Endothelial cell of umbilical vein (primary cell): ENCODE measurements at regions not wholly inside any gene's neighbourhood (a gene's known extent, or its start where the extent isn't known, plus 50 kb on each side); places are given as distances from the start of the nearest gene placed in this dataset.

Experiments used
- BruUV-seq: library from RNA; stranded (reverse); fragments of 400-500 nt; replicated peaks from 2 replicates; lab custom pipeline; 2021; lab: Mats Ljungman, UMichigan
- CTCF ChIA-PET: fragments of 300-600, 350-600 bp; sonication (Branson Sonifier 250); formaldehyde crosslinking; loops from one replicate; lab custom pipeline; 2021; ENCODE audit warnings: antibody characterized with exemption, inconsistent platforms; lab: Charles Lee
- POLR2A ChIA-PET: fragments of 300-600, 350-600 bp; sonication (Branson Sonifier 250); formaldehyde crosslinking; loops from one replicate; lab custom pipeline; 2021; ENCODE audit warnings: antibody characterized with exemption, inconsistent platforms; lab: Charles Lee
- DNase-seq: peaks from one replicate; pipeline ENCODE4 v3.0.0-alpha.2; 2011; ENCODE audit warnings: low read depth, low spot score
- FAIRE-seq: peaks from 2 replicates; lab custom pipeline; 2011; peaks lifted over from hg19 to GRCh38; lab: Jason Lieb, UNC
- H2AFZ ChIP-seq: 2 replicates; pipeline ENCODE4 v1.6.0; 2012; ENCODE audit warnings: low read depth, low read length, control low read depth, inconsistent platforms
- H3K27ac ChIP-seq: 2 replicates; pipeline ENCODE4 v1.5.1; 2011; ENCODE audit warnings: low read depth, mild to moderate bottlenecking, control low read depth, low read length, moderate library complexity; ENCODE audit not compliant: insufficient read depth
- H3K27me3 ChIP-seq, 2 experiments: 2 replicates each; pipeline versions ENCODE4 v1.6.0 to v1.6.1; 2011; ENCODE audit warnings: low read length in 2 of 2, mixed read lengths in 1 of 2; ENCODE audit not compliant: control insufficient read depth in 2 of 2, insufficient read depth in 2 of 2
- H3K36me3 ChIP-seq, 2 experiments: 2 replicates in 1 of 2; 3 replicates in 1 of 2; pipeline ENCODE4 v1.5.1; 2011; ENCODE audit warnings: low read length in 2 of 2, mild to moderate bottlenecking in 1 of 2, moderate library complexity in 1 of 2; ENCODE audit not compliant: control insufficient read depth in 2 of 2, insufficient read depth in 2 of 2; ENCODE audit errors: extremely low read depth in 1 of 2
- H3K4me1 ChIP-seq: 3 replicates; pipeline ENCODE4 v1.5.1; 2011; ENCODE audit warnings: mild to moderate bottlenecking, low read length; ENCODE audit not compliant: control insufficient read depth, insufficient read depth; ENCODE audit errors: extremely low read depth
- H3K4me2 ChIP-seq: 2 replicates; pipeline ENCODE4 v1.6.1; 2011; ENCODE audit warnings: low read length, control low read depth, mixed read lengths; ENCODE audit not compliant: insufficient read depth
- H3K4me3 ChIP-seq, 3 experiments: fragments of 200-600 bp in 1 of 3; sonication (generic), shearing (Covaris generic) in 1 of 3; replicated peaks in 1 of 3; 2 replicates each; pipeline ENCODE4 v1.5.1; 2011 to 2016; ENCODE audit warnings: control low read depth in 3 of 3, low read length in 3 of 3, mild to moderate bottlenecking in 2 of 3, inconsistent platforms in 1 of 3, low read depth in 1 of 3, moderate library complexity in 1 of 3; ENCODE audit not compliant: insufficient read depth in 1 of 3
- H3K79me2 ChIP-seq: 2 replicates; pipeline ENCODE4 v1.6.0; 2012; ENCODE audit warnings: low read length, inconsistent platforms; ENCODE audit not compliant: control insufficient read depth, insufficient read depth
- H3K9ac ChIP-seq: replicated peaks from 2 replicates; pipeline ENCODE3; 2011; ENCODE audit warnings: low read length, control low read depth; ENCODE audit not compliant: insufficient read depth; ENCODE audit errors: extremely low read depth
- H3K9me1 ChIP-seq: replicated peaks from 3 replicates; pipeline ENCODE4 v1.6.0; 2011; ENCODE audit warnings: mild to moderate bottlenecking, low read length; ENCODE audit not compliant: control insufficient read depth, insufficient read depth; ENCODE audit errors: extremely low read depth
- H3K9me3 ChIP-seq: replicated peaks from 2 replicates; pipeline ENCODE4 v1.5.1; 2012; ENCODE audit warnings: low read length, inconsistent platforms; ENCODE audit not compliant: control insufficient read depth, insufficient read depth
- H4K20me1 ChIP-seq: replicated peaks from 2 replicates; pipeline ENCODE3; 2011; ENCODE audit warnings: mild to moderate bottlenecking, low read length; ENCODE audit not compliant: control insufficient read depth, insufficient read depth; ENCODE audit errors: extremely low read depth
- CTCF ChIP-seq, 2 donors: IDR thresholded peaks; 1 replicate in 1 of 2; 2 replicates in 1 of 2; pipeline ENCODE4 v1.5.1; 2011; ENCODE audit warnings: low read length in 2 of 2, mild to moderate bottlenecking in 2 of 2, moderate library complexity in 2 of 2, control low read depth in 1 of 2, inconsistent platforms in 1 of 2, low read depth in 1 of 2; ENCODE audit not compliant: insufficient read depth in 1 of 2; ENCODE audit errors: extremely low read depth in 1 of 2
- EZH2 ChIP-seq: IDR thresholded peaks from 2 replicates; pipeline ENCODE4 v1.6.1; 2012; ENCODE audit warnings: borderline replicate concordance, low read depth, mild to moderate bottlenecking, moderate library complexity, low read length, inconsistent platforms; ENCODE audit not compliant: severe bottlenecking
- FOS ChIP-seq: IDR thresholded peaks from 2 replicates; pipeline ENCODE4 v1.6.1; 2011; ENCODE audit warnings: mild to moderate bottlenecking, low read length, moderate library complexity, borderline replicate concordance; ENCODE audit not compliant: insufficient read depth
- GATA2 ChIP-seq: IDR thresholded peaks from 2 replicates; pipeline ENCODE4 v1.7.0; 2011; ENCODE audit warnings: low read depth, mild to moderate bottlenecking, moderate library complexity, mixed read lengths, low read length; ENCODE audit not compliant: insufficient read length, insufficient read depth
- JUN ChIP-seq: IDR thresholded peaks from 2 replicates; pipeline ENCODE4 v1.6.1; 2011; ENCODE audit warnings: borderline replicate concordance, low read depth; ENCODE audit not compliant: insufficient read length, insufficient read depth
- MAX ChIP-seq: IDR thresholded peaks from 2 replicates; pipeline ENCODE4 v1.6.1; 2011; ENCODE audit not compliant: insufficient read depth, insufficient read length
- MYC ChIP-seq: IDR thresholded peaks from one replicate; pipeline ENCODE4 v1.6.1; 2011; ENCODE audit warnings: mild to moderate bottlenecking, low read depth, low read length
- POLR2A ChIP-seq: IDR thresholded peaks from 2 replicates; pipeline ENCODE4 v1.6.1; 2012; ENCODE audit warnings: low read depth, mild to moderate bottlenecking, control low read depth, low read length
- POLR2AphosphoS5 ChIP-seq: IDR thresholded peaks from 2 replicates; pipeline ENCODE4 v1.6.1; 2012; ENCODE audit warnings: low read depth, mild to moderate bottlenecking, control low read depth, low read length, moderate library complexity; ENCODE audit not compliant: insufficient read depth
- dilution Hi-C: fragments of 300-500 bp; cut with MboI; formaldehyde crosslinking; loops from one replicate; pipeline ENCODE4 v1.15.0; 2019; ENCODE audit warnings: low sequenced_read_pairs; ENCODE audit not compliant: extremely low pct_ligation_motif_present
- intact Hi-C: fragments of 100-400 bp; cut with micrococcal nuclease; formaldehyde crosslinking; loops from one replicate; pipeline ENCODE4 v1.10.0; 2022

GRCh38 chr4:153116801-153117200 is 87.4 kb upstream of the TRIM2 start:
- CTCF ChIA-PET, result interaction anchor here (4.1 kb wide), 1 partner anchor 10 kb away, joined by 32 read pairs; no protein-coding TSS in a partner anchor
- no TSS peak for BruUV-seq
- POLR2A ChIA-PET, result no interaction called here
- Histone ChIP-seq H3K4me2 (no peak overlapping the region), H3K9me1 (no peaks in the 10 kb centered on the region), H3K27ac (no peak overlapping the region), H3K36me3 (no peaks in the 10 kb centered on the region), H3K4me3 (no peak overlapping the region), H3K9ac (no peak overlapping the region), H3K79me2 (no peaks in the 10 kb centered on the region), H2AFZ (no peak overlapping the region), H3K27me3 (peaks cover 0 to 2% of the 10 kb centered on the region in 2 experiments), H4K20me1 (no peaks in the 10 kb centered on the region), H3K4me1 (no peaks in the 10 kb centered on the region), H3K9me3 (no peaks in the 10 kb centered on the region)
- dilution Hi-C loops (no loop called here), intact Hi-C loops (no loop called here)
- TF ChIP-seq CTCF (IDR thresholded peaks at IDR 0.05; ENCODE audit: extremely low read depth in 1 of 2, insufficient read depth in 1 of 2, low read depth in 1 of 2, low read length in 2 of 2), result no peak
- no peak for TF ChIP-seq EZH2
- no peak for TF ChIP-seq MAX
- no peak for TF ChIP-seq JUN
- no peak for TF ChIP-seq POLR2A
- TF ChIP-seq GATA2, result no peak
- FAIRE-seq (no peak), DNase-seq (no peak)

- Histone ChIP-seq H3K4me3 (no peak overlapping the region), H3K4me2 (no peak overlapping the region), H3K79me2 (no peaks in the 10 kb centered on the region), H3K36me3 (no peaks in the 10 kb centered on the region), H3K9me1 (no peaks in the 10 kb centered on the region), H2AFZ (no peak overlapping the region), H3K9ac (no peak overlapping the region), H4K20me1 (no peaks in the 10 kb centered on the region), H3K27me3 (peaks cover 0 to 2% of the 10 kb centered on the region in 2 experiments), H3K27ac (no peak overlapping the region), H3K9me3 (no peaks in the 10 kb centered on the region), H3K4me1 (no peaks in the 10 kb centered on the region)
- no TSS peak for BruUV-seq
- DNase-seq (no peak), FAIRE-seq (no peak)
- intact Hi-C loops, result no loop called here
- POLR2A ChIA-PET, result no interaction called here
- CTCF ChIA-PET, result interaction anchor here (4.1 kb wide), 1 partner anchor 9 kb away, joined by 32 read pairs; no protein-coding TSS in a partner anchor
- TF ChIP-seq GATA2 (no peak), FOS (no peak), POLR2A (no peak), CTCF (IDR thresholded peaks at IDR 0.05; ENCODE audit: extremely low read depth in 1 of 2, insufficient read depth in 1 of 2, low read depth in 1 of 2, low read length in 2 of 2) (no peak), MAX (no peak), JUN (no peak), POLR2AphosphoS5 (no peak), EZH2 (no peak), MYC (no peak)
- dilution Hi-C loops, result no loop called here
These were observed 86.7 kb upstream of the TRIM2 start for GRCh38 chr4:153117554-153117953.
